OCI-LY1 (cell line): ENCODE measurements at regions not wholly inside any gene's neighbourhood (a gene's known extent, or its start where the extent isn't known, plus 50 kb on each side); places are given as distances from the start of the nearest gene placed in this dataset.

Experiments used
- CTCF ChIP-seq: fragments of 200-600 bp; sonication (generic), shearing (Covaris generic); IDR thresholded peaks from 2 replicates; pipeline ENCODE4 v1.5.1; 2017; ENCODE audit warnings: mild to moderate bottlenecking, antibody characterized with exemption, low read length, moderate library complexity, mixed read lengths
- EZH2 ChIP-seq: fragments of 200-600 bp; sonication (generic), shearing (Covaris generic); IDR thresholded peaks from 2 replicates; pipeline ENCODE4 v1.8.0; 2017; ENCODE audit warnings: borderline replicate concordance, mixed run types, mild to moderate bottlenecking, antibody characterized with exemption, low read length, moderate library complexity, mixed read lengths

- TF ChIP-seq EZH2 (no peak), CTCF (no peak)
Measured at GRCh38 chr7:69335331-69335730, 262.9 kb upstream of the AUTS2 start.
